ENCODE measurements at regions not wholly inside any gene's neighbourhood (a gene's known extent, or its start where the extent isn't known, plus 50 kb on each side); places are given as distances from the start of the nearest gene placed in this dataset.
"Not testable (repeated sequence)": the region's sequence is repeated elsewhere in the genome, so short reads cannot be mapped to it uniquely, and the experiment has no call there.

DNA sequence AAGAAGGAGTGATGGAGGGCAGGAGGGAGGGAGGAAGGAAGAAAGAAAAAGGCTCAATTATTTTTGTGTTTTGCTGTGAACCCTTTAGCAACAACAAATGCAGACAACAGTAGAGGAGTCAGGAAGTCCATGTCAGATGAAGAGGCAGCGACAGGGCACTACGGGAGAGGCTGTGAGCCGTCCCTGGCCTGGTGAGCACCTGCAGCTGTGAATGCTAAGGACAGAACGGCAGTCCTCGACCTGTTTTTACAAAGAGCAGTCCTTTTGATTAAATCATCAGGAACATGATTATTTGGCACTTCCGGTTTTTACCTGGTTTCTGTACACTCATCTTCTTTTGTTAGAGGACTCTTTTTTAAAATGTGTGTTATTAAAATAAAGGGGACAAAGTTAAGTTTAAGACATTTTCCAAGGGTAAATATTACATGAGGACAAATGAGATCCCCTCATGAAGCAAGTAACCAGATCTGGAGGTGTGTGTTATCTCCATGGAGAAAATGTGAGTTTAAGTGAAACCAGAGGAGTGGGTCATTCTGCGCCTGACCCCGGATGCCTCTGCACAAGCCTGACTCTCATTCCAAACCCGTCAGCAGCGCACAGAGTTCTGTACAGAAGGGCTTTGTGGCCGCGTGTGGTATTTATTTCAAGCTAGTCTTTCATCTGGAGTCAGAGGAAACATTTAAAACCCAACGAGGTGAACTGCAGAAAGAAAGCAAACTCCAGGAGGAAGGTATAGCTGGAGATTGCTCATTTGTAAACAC, 492.5 kb downstream of the SOX11 start:
- Mint-ChIP-seq H3K9me3 (ENCODE audit: unreplicated experiment) (peaks cover 2% of the 10 kb centered on the region), H3K36me3 (ENCODE audit: unreplicated experiment) (no peaks in the 10 kb centered on the region), H3K27ac (ENCODE audit: unreplicated experiment) (no peak overlapping the region), H3K4me1 (ENCODE audit: low read depth, unreplicated experiment) (peaks cover 9% of the 10 kb centered on the region), H3K4me3 (ENCODE audit: unreplicated experiment) (no peak overlapping the region), H3K27me3 (ENCODE audit: unreplicated experiment) (no peaks in the 10 kb centered on the region)
- no peak for TF ChIP-seq CTCF (IDR thresholded peaks at IDR 0.05; ENCODE audit: partially characterized antibody, unreplicated experiment)
- no peak for DNase-seq

DNA sequence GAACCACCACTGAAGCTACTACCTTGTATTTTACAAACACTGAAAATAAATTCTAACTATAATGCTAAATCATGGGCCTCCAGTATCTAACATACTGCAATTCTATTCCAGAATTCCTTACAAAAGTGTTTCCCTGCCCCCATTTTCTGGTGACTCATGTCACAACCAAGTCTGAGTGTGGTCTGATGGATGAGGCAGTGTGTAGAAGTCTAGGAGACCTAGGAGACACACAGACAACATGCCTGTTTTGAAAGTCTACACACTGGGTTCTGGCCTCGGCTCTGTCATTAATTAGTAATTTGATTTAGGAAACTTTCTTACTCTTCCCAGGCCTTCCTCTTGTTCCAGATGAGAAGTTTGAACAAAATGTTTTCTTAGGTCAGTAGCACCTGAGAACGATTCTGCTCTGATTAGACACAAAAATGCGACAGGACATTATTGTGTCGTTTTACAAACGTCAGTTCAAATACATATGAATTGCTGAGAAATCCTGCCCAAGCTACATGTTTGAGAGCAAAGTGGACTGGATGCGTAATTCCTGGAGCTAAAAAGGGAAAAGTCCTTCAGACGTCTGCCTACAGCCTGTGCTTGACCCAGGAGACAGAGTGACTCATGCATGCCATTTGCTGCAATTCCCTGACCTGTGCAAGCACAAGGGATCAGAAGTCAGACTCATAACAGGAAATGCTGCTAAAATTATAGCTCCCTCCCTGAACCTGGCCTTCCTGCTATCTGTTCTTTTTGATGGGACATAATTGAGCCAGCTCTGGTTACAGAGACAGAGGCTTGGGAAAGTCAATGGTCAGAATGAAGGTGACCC, 494.4 kb downstream of the SOX11 start:
- peaks cover 9% of the 10 kb centered on the region for H3K4me1 Mint-ChIP-seq (ENCODE audit: low read depth, unreplicated experiment)
- peaks cover 2% of the 10 kb centered on the region for H3K9me3 Mint-ChIP-seq (ENCODE audit: unreplicated experiment)

GRCh38 chr2:6196449-6196848, 504.3 kb downstream of the SOX11 start:
- Mint-ChIP-seq H3K9me3 (ENCODE audit: unreplicated experiment) (peaks cover 10% of the 10 kb centered on the region), H3K27me3 (ENCODE audit: unreplicated experiment) (peaks cover 2% of the 10 kb centered on the region), H3K27ac (ENCODE audit: unreplicated experiment) (no peak overlapping the region), H3K4me3 (ENCODE audit: unreplicated experiment) (no peak overlapping the region), H3K4me1 (ENCODE audit: low read depth, unreplicated experiment) (no peaks in the 10 kb centered on the region), H3K36me3 (ENCODE audit: unreplicated experiment) (peaks cover 14% of the 10 kb centered on the region)
- DNase-seq: no peak
- no peak for TF ChIP-seq CTCF (IDR thresholded peaks at IDR 0.05; ENCODE audit: partially characterized antibody, unreplicated experiment)

More for the DNA sequence above, 494.4 kb downstream of the SOX11 start:
- Mint-ChIP-seq H3K36me3 (ENCODE audit: unreplicated experiment) (no peaks in the 10 kb centered on the region), H3K4me3 (ENCODE audit: unreplicated experiment) (no peak overlapping the region), H3K27ac (ENCODE audit: unreplicated experiment) (no peak overlapping the region), H3K27me3 (ENCODE audit: unreplicated experiment) (no peaks in the 10 kb centered on the region)
- no peak for TF ChIP-seq CTCF (IDR thresholded peaks at IDR 0.05; ENCODE audit: partially characterized antibody, unreplicated experiment)
- DNase-seq: no peak

GRCh38 chr2:6198370-6198919, 506.3 kb downstream of the SOX11 start:
- not testable (repeated sequence) for H3K27ac Mint-ChIP-seq (ENCODE audit: unreplicated experiment); DNase-seq; H3K4me1 Mint-ChIP-seq (ENCODE audit: low read depth, unreplicated experiment); H3K27me3 Mint-ChIP-seq (ENCODE audit: unreplicated experiment); H3K4me3 Mint-ChIP-seq (ENCODE audit: unreplicated experiment)
- H3K36me3 Mint-ChIP-seq (ENCODE audit: unreplicated experiment): peaks cover 14% of the 10 kb centered on the region
- peaks cover 10% of the 10 kb centered on the region for H3K9me3 Mint-ChIP-seq (ENCODE audit: unreplicated experiment)

DNA sequence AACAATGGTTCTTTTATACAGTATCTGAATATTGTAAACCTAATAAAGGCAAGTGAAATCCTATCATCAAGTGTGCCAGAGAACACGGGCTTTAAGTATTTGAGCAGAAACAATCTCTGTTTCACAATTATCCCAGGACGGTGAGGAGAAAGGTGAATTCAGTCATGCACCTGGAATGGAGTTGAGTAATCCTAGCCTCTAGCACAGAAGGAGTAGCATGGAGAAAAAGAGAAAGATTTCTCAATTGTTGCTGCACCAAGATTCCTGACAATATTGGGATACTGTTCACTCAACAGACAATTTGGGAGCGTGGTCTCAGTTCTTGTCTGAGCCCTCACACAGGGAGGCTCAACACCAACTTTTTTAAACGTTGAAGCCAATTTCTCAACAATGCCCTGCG, 510.6 kb downstream of the SOX11 start:
- no peak overlapping the region for H3K27ac Mint-ChIP-seq (ENCODE audit: unreplicated experiment)
- DNase-seq: no peak
- TF ChIP-seq CTCF (IDR thresholded peaks at IDR 0.05; ENCODE audit: partially characterized antibody, unreplicated experiment): no peak
- peaks cover 6% of the 10 kb centered on the region for H3K9me3 Mint-ChIP-seq (ENCODE audit: unreplicated experiment)
- peaks cover 10% of the 10 kb centered on the region for H3K36me3 Mint-ChIP-seq (ENCODE audit: unreplicated experiment)
- H3K4me3 Mint-ChIP-seq (ENCODE audit: unreplicated experiment): no peak overlapping the region
- peaks cover 2% of the 10 kb centered on the region for H3K27me3 Mint-ChIP-seq (ENCODE audit: unreplicated experiment)
- H3K4me1 Mint-ChIP-seq (ENCODE audit: low read depth, unreplicated experiment): no peaks in the 10 kb centered on the region

Measured in glutamatergic neuron (in vitro differentiated cells).